ENCODE measurements at regions not wholly inside any gene's neighbourhood (a gene's known extent, or its start where the extent isn't known, plus 50 kb on each side); places are given as distances from the start of the nearest gene placed in this dataset.

GRCh38 chr3:65194047-65194714 is 506.4 kb upstream of the ADAMTS9 start:
- TF ChIP-seq ELF4 (CRISPR knock-in tag; IDR thresholded peaks at IDR 0.05; ENCODE audit: low read depth) (no peak), RORB (CRISPR knock-in tag; IDR thresholded peaks at IDR 0.05) (no peak), FOXK1 (CRISPR knock-in tag; IDR thresholded peaks at IDR 0.05) (no peak), NR3C1 (CRISPR knock-in tag; conservative IDR thresholded peaks at IDR 0.05; ENCODE audit: low read depth) (no peak), ZNF532 (CRISPR knock-in tag; IDR thresholded peaks at IDR 0.05; ENCODE audit: borderline replicate concordance) (no peak), ZNF138 (CRISPR knock-in tag; conservative IDR thresholded peaks at IDR 0.05) (no peak), ARID4B (CRISPR knock-in tag; IDR thresholded peaks at IDR 0.05; ENCODE audit: borderline replicate concordance) (no peak), ZBTB43 (CRISPR knock-in tag; IDR thresholded peaks at IDR 0.05) (no peak)
- TF ChIP-seq, protein P1, sequence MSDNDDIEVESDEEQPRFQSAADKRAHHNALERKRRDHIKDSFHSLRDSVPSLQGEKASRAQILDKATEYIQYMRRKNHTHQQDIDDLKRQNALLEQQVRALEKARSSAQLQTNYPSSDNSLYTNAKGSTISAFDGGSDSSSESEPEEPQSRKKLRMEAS (CRISPR knock-in tag; IDR thresholded peaks at IDR 0.05): no peak
- TF ChIP-seq, protein P2, sequence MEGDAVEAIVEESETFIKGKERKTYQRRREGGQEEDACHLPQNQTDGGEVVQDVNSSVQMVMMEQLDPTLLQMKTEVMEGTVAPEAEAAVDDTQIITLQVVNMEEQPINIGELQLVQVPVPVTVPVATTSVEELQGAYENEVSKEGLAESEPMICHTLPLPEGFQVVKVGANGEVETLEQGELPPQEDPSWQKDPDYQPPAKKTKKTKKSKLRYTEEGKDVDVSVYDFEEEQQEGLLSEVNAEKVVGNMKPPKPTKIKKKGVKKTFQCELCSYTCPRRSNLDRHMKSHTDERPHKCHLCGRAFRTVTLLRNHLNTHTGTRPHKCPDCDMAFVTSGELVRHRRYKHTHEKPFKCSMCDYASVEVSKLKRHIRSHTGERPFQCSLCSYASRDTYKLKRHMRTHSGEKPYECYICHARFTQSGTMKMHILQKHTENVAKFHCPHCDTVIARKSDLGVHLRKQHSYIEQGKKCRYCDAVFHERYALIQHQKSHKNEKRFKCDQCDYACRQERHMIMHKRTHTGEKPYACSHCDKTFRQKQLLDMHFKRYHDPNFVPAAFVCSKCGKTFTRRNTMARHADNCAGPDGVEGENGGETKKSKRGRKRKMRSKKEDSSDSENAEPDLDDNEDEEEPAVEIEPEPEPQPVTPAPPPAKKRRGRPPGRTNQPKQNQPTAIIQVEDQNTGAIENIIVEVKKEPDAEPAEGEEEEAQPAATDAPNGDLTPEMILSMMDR (IDR thresholded peaks at IDR 0.05): no peak

Data from WTC11 (cell line).